ENCODE measurements at regions not wholly inside any gene's neighbourhood (a gene's known extent, or its start where the extent isn't known, plus 50 kb on each side); places are given as distances from the start of the nearest gene placed in this dataset.

DNA sequence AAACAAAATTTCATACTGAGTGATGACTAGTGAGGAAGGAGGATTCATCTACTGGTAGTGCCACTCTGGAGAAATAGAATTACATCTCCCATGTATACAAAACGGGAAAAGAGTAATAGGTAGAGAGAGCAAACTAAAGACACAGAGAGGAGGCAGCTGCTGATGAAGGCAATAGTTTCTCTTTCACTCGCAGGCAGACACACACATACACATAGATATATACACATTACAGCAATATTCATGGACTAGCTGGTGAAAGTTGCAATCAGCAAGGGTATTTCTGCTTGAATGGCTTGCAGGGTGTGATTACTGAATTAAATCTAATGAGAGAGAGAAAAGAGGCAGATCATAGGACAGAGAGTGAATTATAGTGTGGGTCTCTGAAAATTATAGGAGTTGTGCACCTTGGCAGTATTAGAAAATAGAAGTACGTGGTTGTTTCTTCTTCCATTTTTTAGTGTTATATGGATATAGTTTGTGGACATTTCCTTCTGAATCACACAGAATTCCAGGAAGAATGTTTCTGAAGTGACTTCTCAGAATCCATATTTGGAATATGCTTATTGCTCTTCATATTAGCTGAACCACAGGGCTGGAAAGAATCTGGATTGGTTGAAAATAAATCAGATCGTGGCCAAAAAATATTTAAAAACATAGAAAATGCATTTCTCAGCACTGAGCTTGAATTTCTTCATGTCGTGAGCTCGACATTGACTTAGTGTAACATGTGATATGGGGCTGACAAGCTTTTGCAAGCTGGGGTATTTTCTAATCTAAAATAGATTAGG lies 991.2 kb downstream of the TUSC7 start:
- WGBS, 2 donors = 75 to 78% methylated on average over 6 of the region's 6 CpGs
- Histone ChIP-seq H3K27ac (ENCODE audit: low read depth in 2 of 2, low read length in 1 of 2) (no peak overlapping the region), H3K27me3 (ENCODE audit: control insufficient read depth in 1 of 2, insufficient read depth in 2 of 2, low read length in 2 of 2) (no peaks in the 10 kb centered on the region), H3K36me3 (ENCODE audit: control insufficient read depth in 2 of 2, insufficient read depth in 2 of 2, low read length in 1 of 2) (no peaks in the 10 kb centered on the region), H3K4me3 (ENCODE audit: low read depth in 1 of 2, low read length in 2 of 2) (no peak overlapping the region), H3K9me3 (ENCODE audit: control insufficient read depth in 2 of 2, insufficient read depth in 1 of 2, low read depth in 1 of 2, low read length in 1 of 2) (no peaks in the 10 kb centered on the region), H3K4me1 (ENCODE audit: control insufficient read depth in 2 of 2, insufficient read depth in 2 of 2, low read length in 1 of 2) (no peaks in the 10 kb centered on the region)

DNA sequence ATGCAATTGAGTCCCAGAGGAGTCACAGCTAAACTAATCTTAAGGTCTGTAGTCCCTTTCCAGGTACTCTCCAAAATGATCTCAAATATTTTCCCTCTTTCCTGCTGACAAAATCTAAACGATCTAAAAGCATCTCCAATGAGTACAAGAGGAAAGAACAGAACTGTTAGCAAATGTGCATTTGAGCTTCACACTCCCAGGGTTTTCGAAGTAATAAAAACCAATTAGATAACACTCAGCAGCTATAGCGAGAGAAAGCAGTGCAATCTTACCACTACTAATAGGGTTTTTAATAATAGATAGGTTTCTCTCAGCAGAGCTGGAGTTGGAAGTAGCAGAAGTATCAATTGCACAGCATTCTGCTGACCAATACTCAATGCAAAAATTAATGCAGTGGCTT lies 995.4 kb downstream of the TUSC7 start:
- H3K36me3 ChIP-seq (ENCODE audit: control insufficient read depth in 2 of 2, insufficient read depth in 2 of 2, low read length in 1 of 2) = no peaks in the 10 kb centered on the region
- no peak overlapping the region for H3K27ac ChIP-seq (ENCODE audit: low read depth in 2 of 2, low read length in 1 of 2)
- H3K4me1 ChIP-seq (ENCODE audit: control insufficient read depth in 2 of 2, insufficient read depth in 2 of 2, low read length in 1 of 2) = no peaks in the 10 kb centered on the region
- no peaks in the 10 kb centered on the region for H3K27me3 ChIP-seq (ENCODE audit: control insufficient read depth in 1 of 2, insufficient read depth in 2 of 2, low read length in 2 of 2)
- WGBS, 2 donors = 70 to 83% methylated on average over 3 of the region's 3 CpGs
- H3K9me3 ChIP-seq (ENCODE audit: control insufficient read depth in 2 of 2, insufficient read depth in 1 of 2, low read depth in 1 of 2, low read length in 1 of 2) = no peaks in the 10 kb centered on the region
- H3K4me3 ChIP-seq (ENCODE audit: low read depth in 1 of 2, low read length in 2 of 2) = no peak overlapping the region

DNA sequence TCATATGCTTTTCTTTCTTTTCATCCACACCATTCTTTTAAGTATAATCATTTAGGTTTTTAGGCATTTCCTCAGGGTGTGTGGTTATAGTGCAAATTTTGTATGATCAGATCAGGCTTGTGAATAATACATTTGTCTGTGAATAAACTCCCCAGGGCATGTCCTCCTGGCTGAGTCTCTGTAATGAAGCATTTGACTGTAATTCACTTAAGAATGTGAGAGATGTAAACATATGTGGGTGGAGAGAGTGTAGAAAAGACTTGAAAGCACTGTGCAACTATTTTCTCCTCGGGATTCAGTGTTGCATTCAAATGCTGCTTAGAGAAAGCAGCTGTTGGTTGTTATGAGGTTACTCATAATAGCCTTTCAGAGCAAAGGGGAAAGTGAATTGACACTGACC lies 996.5 kb downstream of the TUSC7 start:
- WGBS, 2 donors = 11 to 21% methylated on average over 1 of the region's 1 CpG
- H3K4me3 ChIP-seq (ENCODE audit: low read depth in 1 of 2, low read length in 2 of 2) = no peak overlapping the region

DNA sequence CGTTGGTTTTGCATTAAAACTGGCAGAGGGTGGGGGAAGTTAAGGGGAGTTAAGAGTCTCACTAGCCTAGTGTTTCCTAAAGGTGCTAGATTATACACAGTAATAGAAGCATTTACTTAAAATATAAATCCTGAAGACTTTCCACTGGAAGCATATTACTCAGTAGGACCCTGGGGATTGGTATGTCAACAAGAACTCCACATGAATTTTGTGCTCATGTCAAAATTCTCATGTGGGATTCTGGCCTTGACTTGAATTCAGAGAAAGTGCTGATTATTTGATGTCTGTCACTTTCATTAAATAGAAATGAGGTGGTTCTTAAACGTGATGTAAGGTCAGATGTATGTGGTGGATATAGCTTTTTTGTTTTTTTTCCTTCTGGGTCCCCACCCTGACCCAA lies 997.2 kb downstream of the TUSC7 start:
- Histone ChIP-seq H3K4me1 (ENCODE audit: control insufficient read depth in 2 of 2, insufficient read depth in 2 of 2, low read length in 1 of 2) (no peaks in the 10 kb centered on the region), H3K4me3 (ENCODE audit: low read depth in 1 of 2, low read length in 2 of 2) (no peak overlapping the region), H3K27ac (ENCODE audit: low read depth in 2 of 2, low read length in 1 of 2) (no peak overlapping the region), H3K9me3 (ENCODE audit: control insufficient read depth in 2 of 2, insufficient read depth in 1 of 2, low read depth in 1 of 2, low read length in 1 of 2) (no peaks in the 10 kb centered on the region), H3K27me3 (ENCODE audit: control insufficient read depth in 1 of 2, insufficient read depth in 2 of 2, low read length in 2 of 2) (no peaks in the 10 kb centered on the region), H3K36me3 (ENCODE audit: control insufficient read depth in 2 of 2, insufficient read depth in 2 of 2, low read length in 1 of 2) (no peaks in the 10 kb centered on the region)
- WGBS, 2 donors = 58 to 64% methylated on average over 2 of the region's 2 CpGs

More for the DNA sequence above, 996.5 kb downstream of the TUSC7 start:
- no peaks in the 10 kb centered on the region for H3K4me1 ChIP-seq (ENCODE audit: control insufficient read depth in 2 of 2, insufficient read depth in 2 of 2, low read length in 1 of 2)
- no peaks in the 10 kb centered on the region for H3K9me3 ChIP-seq (ENCODE audit: control insufficient read depth in 2 of 2, insufficient read depth in 1 of 2, low read depth in 1 of 2, low read length in 1 of 2)
- H3K36me3 ChIP-seq (ENCODE audit: control insufficient read depth in 2 of 2, insufficient read depth in 2 of 2, low read length in 1 of 2) = no peaks in the 10 kb centered on the region
- H3K27me3 ChIP-seq (ENCODE audit: control insufficient read depth in 1 of 2, insufficient read depth in 2 of 2, low read length in 2 of 2) = no peaks in the 10 kb centered on the region
- no peak overlapping the region for H3K27ac ChIP-seq (ENCODE audit: low read depth in 2 of 2, low read length in 1 of 2)

DNA sequence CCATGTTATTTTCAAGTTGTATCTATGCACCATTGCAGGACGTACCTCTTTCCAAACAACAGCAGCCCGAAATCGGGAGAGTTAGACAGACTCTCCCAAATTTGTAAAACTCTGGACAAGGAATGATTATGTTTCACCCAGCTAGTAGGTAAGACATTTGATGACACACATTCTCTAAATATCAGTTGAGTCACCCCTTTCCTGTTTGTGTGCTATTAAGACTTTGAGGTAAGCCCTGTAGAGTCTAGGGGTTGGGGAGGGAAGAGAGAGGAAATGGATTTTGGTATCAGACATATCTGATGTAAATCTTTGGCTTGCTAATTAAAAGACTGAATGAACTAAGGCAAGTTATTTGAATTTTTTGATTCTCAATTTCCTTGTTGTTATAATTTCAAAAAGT lies 999.0 kb downstream of the TUSC7 start:
- Histone ChIP-seq H3K9me3 (ENCODE audit: control insufficient read depth in 2 of 2, insufficient read depth in 1 of 2, low read depth in 1 of 2, low read length in 1 of 2) (no peaks in the 10 kb centered on the region), H3K27me3 (ENCODE audit: control insufficient read depth in 1 of 2, insufficient read depth in 2 of 2, low read length in 2 of 2) (no peaks in the 10 kb centered on the region), H3K27ac (ENCODE audit: low read depth in 2 of 2, low read length in 1 of 2) (no peak overlapping the region), H3K4me1 (ENCODE audit: control insufficient read depth in 2 of 2, insufficient read depth in 2 of 2, low read length in 1 of 2) (no peaks in the 10 kb centered on the region), H3K36me3 (ENCODE audit: control insufficient read depth in 2 of 2, insufficient read depth in 2 of 2, low read length in 1 of 2) (no peaks in the 10 kb centered on the region), H3K4me3 (ENCODE audit: low read depth in 1 of 2, low read length in 2 of 2) (no peak overlapping the region)
- 92% methylated on average over 3 of the region's 3 CpGs for WGBS, 2 donors

DNA sequence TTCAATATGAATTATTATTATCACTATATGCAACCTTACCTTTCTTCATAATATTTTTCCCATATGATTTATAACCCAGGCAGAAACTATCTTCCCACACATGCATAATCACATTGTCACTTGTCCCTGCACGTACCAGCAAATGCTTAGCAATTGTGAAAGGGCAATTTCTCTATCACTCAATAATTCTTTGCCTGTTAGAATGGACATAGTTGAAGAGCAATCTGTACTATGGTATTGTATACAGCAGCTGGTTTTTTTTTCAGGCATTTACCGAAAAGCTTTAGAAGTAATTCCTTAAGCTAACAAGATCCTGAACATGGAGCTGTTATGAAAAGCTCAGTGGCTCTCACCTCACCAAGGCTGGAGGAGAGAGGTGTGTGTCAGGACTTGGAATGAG lies 999.5 kb downstream of the TUSC7 start:
- Histone ChIP-seq H3K4me3 (ENCODE audit: low read depth in 1 of 2, low read length in 2 of 2) (no peak overlapping the region), H3K36me3 (ENCODE audit: control insufficient read depth in 2 of 2, insufficient read depth in 2 of 2, low read length in 1 of 2) (no peaks in the 10 kb centered on the region), H3K27ac (ENCODE audit: low read depth in 2 of 2, low read length in 1 of 2) (no peak overlapping the region), H3K4me1 (ENCODE audit: control insufficient read depth in 2 of 2, insufficient read depth in 2 of 2, low read length in 1 of 2) (no peaks in the 10 kb centered on the region), H3K27me3 (ENCODE audit: control insufficient read depth in 1 of 2, insufficient read depth in 2 of 2, low read length in 2 of 2) (no peaks in the 10 kb centered on the region), H3K9me3 (ENCODE audit: control insufficient read depth in 2 of 2, insufficient read depth in 1 of 2, low read depth in 1 of 2, low read length in 1 of 2) (no peaks in the 10 kb centered on the region)
- 69 to 73% methylated on average over 2 of the region's 2 CpGs for WGBS, 2 donors

DNA sequence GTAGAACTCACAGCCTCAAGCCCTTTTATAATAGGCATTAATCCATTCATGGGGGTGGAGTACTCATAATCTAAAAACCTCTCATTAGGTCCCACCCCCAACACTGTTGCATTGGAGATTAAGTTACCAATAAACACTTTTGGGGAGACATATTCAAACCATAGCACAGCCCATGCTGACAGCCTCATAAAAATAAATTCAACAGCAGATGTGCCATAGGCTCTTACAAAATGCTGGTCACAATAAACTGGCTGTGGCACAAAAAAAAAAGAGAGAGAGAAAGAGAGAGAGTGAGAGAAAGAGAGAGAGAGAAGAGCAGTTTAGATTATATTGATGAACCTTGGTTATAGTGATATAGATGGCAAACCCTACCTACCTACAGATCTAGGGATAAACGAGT lies 1000.9 kb downstream of the TUSC7 start:
- H3K4me3 ChIP-seq (ENCODE audit: low read depth in 1 of 2, low read length in 2 of 2) = no peak overlapping the region
- no peaks in the 10 kb centered on the region for H3K27me3 ChIP-seq (ENCODE audit: control insufficient read depth in 1 of 2, insufficient read depth in 2 of 2, low read length in 2 of 2)
- 51 to 65% methylated on average over 1 of the region's 1 CpG for WGBS, 2 donors
- H3K27ac ChIP-seq (ENCODE audit: low read depth in 2 of 2, low read length in 1 of 2) = no peak overlapping the region
- H3K4me1 ChIP-seq (ENCODE audit: control insufficient read depth in 2 of 2, insufficient read depth in 2 of 2, low read length in 1 of 2) = no peaks in the 10 kb centered on the region
- no peaks in the 10 kb centered on the region for H3K36me3 ChIP-seq (ENCODE audit: control insufficient read depth in 2 of 2, insufficient read depth in 2 of 2, low read length in 1 of 2)
- H3K9me3 ChIP-seq (ENCODE audit: control insufficient read depth in 2 of 2, insufficient read depth in 1 of 2, low read depth in 1 of 2, low read length in 1 of 2) = no peaks in the 10 kb centered on the region

DNA sequence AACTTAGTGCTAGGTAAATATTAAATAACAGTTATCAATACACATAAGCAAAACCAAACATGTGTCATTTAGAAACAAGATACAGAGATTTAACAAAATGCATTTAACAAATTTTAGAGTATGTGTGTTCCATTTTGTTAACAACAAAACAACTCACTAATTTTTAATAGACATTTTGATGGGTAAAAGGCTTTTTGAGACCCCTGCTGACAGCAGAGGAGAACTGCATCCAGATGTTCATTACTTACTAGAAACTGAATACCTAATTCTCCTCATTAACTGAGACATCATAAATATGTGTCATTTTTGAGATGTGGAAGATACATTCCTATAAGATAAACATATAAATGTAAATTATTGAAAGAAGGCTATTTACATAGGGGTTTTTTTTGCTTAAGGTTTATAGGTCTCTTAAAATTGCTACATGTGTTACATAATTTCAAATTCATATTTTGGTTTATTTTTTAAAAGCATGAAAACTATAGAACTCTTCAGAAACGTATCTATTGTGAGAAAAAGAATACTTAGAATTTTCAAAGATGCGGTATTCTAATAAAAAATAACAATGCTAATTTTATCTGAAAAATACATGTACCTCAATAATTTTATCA lies 1009.8 kb downstream of the TUSC7 start:
- Histone ChIP-seq H3K27me3 (ENCODE audit: control insufficient read depth in 1 of 2, insufficient read depth in 2 of 2, low read length in 2 of 2) (no peaks in the 10 kb centered on the region), H3K27ac (ENCODE audit: low read depth in 2 of 2, low read length in 1 of 2) (no peak overlapping the region), H3K9me3 (ENCODE audit: control insufficient read depth in 2 of 2, insufficient read depth in 1 of 2, low read depth in 1 of 2, low read length in 1 of 2) (no peaks in the 10 kb centered on the region), H3K36me3 (ENCODE audit: control insufficient read depth in 2 of 2, insufficient read depth in 2 of 2, low read length in 1 of 2) (no peaks in the 10 kb centered on the region), H3K4me1 (ENCODE audit: control insufficient read depth in 2 of 2, insufficient read depth in 2 of 2, low read length in 1 of 2) (no peaks in the 10 kb centered on the region), H3K4me3 (ENCODE audit: low read depth in 1 of 2, low read length in 2 of 2) (no peak overlapping the region)
- WGBS, 2 donors = 50 to 52% methylated on average over 2 of the region's 2 CpGs

DNA sequence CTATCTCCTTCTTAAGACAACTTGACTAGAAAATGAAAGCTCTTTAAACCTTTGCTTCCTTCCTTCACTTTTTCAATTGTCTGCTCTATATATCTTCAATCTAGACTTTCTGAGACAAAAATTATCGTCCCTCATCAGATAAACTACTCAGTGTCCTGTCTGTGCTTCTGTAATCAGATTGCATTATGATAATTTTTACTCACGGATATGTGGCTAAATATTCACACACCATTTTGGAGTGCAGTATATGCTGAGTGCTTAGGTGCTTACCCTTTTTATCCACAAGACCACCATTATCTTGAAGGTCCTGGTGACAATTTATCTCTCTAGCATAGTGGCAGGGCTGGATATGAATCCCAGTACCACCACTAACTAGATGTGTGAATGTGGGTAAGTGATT lies 1012.3 kb downstream of the TUSC7 start:
- Histone ChIP-seq H3K9me3 (ENCODE audit: control insufficient read depth in 2 of 2, insufficient read depth in 1 of 2, low read depth in 1 of 2, low read length in 1 of 2) (no peaks in the 10 kb centered on the region), H3K36me3 (ENCODE audit: control insufficient read depth in 2 of 2, insufficient read depth in 2 of 2, low read length in 1 of 2) (no peaks in the 10 kb centered on the region), H3K27me3 (ENCODE audit: control insufficient read depth in 1 of 2, insufficient read depth in 2 of 2, low read length in 2 of 2) (no peaks in the 10 kb centered on the region), H3K4me3 (ENCODE audit: low read depth in 1 of 2, low read length in 2 of 2) (no peak overlapping the region), H3K4me1 (ENCODE audit: control insufficient read depth in 2 of 2, insufficient read depth in 2 of 2, low read length in 1 of 2) (no peaks in the 10 kb centered on the region), H3K27ac (ENCODE audit: low read depth in 2 of 2, low read length in 1 of 2) (no peak overlapping the region)
- WGBS, 2 donors = 74 to 77% methylated on average over 2 of the region's 2 CpGs

DNA sequence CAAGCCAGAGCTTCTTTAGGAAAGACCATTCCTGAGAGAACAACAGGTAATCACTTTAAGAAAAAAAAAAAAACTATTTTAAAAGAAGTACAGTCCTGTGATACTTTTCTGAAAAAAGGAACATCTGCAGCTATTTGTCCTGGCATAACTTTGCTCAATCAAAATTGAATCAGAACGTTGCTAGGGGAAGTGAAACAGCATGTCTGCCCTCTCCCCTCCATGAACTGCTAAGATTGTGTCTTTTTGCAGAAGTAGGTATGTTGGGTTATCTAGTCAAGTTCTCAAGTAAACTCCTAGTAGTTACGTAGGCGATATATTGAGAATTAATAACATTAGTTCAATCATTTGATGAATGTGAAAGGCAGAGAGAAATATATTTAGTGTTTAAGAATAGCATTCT lies 1013.3 kb downstream of the TUSC7 start:
- Histone ChIP-seq H3K4me3 (ENCODE audit: low read depth in 1 of 2, low read length in 2 of 2) (no peak overlapping the region), H3K27ac (ENCODE audit: low read depth in 2 of 2, low read length in 1 of 2) (no peak overlapping the region), H3K9me3 (ENCODE audit: control insufficient read depth in 2 of 2, insufficient read depth in 1 of 2, low read depth in 1 of 2, low read length in 1 of 2) (no peaks in the 10 kb centered on the region), H3K27me3 (ENCODE audit: control insufficient read depth in 1 of 2, insufficient read depth in 2 of 2, low read length in 2 of 2) (no peaks in the 10 kb centered on the region), H3K4me1 (ENCODE audit: control insufficient read depth in 2 of 2, insufficient read depth in 2 of 2, low read length in 1 of 2) (no peaks in the 10 kb centered on the region), H3K36me3 (ENCODE audit: control insufficient read depth in 2 of 2, insufficient read depth in 2 of 2, low read length in 1 of 2) (no peaks in the 10 kb centered on the region)
- 69 to 76% methylated on average over 3 of the region's 3 CpGs for WGBS, 2 donors

Data from esophagus (tissue), 2 donors.